ENCODE measurements at regions not wholly inside any gene's neighbourhood (a gene's known extent, or its start where the extent isn't known, plus 50 kb on each side); places are given as distances from the start of the nearest gene placed in this dataset.

DNA sequence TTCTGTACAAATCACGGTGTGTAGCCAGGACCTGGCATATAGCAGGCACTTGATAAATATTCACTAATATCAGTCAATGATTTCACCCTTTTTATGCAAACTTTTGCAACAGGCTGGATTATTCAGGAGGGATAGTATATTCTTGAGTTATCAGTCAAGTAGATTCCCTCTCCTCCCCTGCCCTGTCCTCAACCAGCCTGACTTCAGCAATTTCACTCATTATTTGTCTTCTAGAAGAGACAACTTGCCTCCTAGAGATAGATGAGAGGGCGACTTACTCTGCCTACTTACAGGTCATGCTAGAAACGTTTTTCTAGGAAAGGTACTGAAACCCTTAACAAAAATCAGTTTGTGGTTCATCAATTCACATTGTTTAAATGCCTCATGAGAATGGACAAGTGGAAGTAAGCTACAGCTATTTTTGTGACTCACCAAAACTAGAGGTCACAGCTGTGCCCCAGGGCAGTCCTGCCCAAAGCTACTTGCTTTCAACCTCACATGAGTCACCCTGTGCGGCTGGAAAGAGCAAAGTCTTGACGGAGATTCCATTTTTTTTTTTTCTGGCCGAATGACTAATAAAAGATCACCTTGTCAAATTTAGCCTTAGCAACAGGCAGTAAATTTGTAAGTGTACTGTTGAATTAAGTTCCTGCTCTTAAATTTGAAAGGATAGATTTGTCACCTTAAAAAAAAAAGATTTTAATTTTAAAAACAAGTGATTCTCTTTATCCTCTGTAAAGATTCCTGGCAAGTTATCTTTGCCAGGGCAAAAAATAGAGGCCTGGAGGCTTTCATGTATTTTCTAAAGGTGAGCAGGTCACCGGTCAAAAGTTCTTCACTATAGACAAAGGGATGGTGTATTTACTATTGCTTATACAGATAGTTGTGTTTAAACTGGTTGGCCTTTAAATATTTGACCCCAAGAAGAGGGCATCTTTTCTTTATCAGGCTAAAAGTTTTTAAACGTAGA lies 109.0 kb upstream of the SLC35G4 start:
- TF ChIP-seq, protein P1, sequence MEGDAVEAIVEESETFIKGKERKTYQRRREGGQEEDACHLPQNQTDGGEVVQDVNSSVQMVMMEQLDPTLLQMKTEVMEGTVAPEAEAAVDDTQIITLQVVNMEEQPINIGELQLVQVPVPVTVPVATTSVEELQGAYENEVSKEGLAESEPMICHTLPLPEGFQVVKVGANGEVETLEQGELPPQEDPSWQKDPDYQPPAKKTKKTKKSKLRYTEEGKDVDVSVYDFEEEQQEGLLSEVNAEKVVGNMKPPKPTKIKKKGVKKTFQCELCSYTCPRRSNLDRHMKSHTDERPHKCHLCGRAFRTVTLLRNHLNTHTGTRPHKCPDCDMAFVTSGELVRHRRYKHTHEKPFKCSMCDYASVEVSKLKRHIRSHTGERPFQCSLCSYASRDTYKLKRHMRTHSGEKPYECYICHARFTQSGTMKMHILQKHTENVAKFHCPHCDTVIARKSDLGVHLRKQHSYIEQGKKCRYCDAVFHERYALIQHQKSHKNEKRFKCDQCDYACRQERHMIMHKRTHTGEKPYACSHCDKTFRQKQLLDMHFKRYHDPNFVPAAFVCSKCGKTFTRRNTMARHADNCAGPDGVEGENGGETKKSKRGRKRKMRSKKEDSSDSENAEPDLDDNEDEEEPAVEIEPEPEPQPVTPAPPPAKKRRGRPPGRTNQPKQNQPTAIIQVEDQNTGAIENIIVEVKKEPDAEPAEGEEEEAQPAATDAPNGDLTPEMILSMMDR (conservative IDR thresholded peaks at IDR 0.05), result no peak
- TF ChIP-seq ZFX (IDR thresholded peaks at IDR 0.05), result no peak
